GM19324 (cell line): ENCODE measurements at regions not wholly inside any gene's neighbourhood (a gene's known extent, or its start where the extent isn't known, plus 50 kb on each side); places are given as distances from the start of the nearest gene placed in this dataset.
"Not testable (repeated sequence)": the region's sequence is repeated elsewhere in the genome, so short reads cannot be mapped to it uniquely, and the experiment has no call there.

Source experiments
- ATAC-seq: cut with Tn5 transposase; IDR thresholded peaks from one replicate; pipeline ENCODE4 v1.9.1; 2021; ENCODE audit warnings: mild to moderate bottlenecking, moderate library complexity; ENCODE audit not compliant: unreplicated experiment, low FRiP score

DNA sequence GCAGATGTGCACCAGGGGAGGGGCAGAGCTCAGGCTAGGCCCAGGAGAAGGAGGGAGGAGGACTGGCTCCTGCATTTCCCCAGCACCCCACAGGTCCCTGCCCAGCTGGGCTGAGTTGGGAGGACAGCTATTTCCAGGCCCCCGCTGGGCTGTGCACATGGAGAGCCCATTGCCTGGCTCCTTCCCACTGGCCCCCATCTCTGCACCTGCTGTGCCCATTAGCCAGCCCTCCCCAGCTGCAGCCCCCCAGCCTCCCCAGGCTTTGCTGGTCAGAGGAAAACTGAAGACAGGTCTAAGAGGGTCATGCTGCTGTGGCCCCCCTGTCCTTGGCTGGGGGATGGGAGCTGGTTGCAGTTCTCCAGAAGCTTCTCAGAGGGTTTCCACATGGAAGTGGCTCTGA lies 81.8 kb upstream of the SHANK2 start:
- no peak for ATAC-seq

DNA sequence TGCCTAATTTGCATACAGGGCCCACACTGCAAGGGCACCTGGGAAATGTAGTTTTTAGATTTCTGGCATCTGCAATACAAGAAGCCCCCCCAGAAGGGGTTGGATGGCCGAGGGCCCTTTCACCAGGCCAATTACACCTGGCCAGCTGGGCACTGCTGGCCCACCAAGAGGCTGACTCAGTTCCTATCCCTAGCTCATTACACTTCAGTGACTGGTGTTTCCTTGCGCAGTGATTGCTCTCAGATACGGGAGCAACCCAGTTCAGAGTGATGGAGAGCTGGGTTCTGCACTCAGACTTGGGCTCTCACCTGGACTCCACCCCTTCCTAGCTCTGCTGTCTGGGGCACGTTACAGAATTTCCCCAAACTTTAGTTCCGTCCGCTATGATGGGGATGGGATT lies 81.1 kb upstream of the SHANK2 start:
- no peak for ATAC-seq

DNA sequence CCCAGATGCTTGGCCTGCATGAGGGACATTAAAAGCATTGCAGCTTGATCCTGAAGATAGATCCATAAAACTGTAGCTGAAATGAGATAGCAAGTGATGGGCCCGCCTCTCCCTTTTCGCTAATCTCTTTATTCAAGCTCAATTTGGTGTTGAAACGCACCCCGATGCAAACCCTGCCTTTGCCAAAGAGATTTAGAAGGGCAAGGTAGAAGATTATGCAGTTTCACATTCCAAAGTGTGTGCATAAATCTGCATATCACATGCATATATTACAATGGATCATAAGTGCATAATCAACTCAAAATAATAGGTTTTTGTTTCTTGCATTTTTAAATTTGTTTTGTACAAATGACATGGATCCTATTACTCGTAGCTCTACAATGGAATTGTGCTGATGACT lies 80.1 kb upstream of the SHANK2 start:
- ATAC-seq, result no peak

DNA sequence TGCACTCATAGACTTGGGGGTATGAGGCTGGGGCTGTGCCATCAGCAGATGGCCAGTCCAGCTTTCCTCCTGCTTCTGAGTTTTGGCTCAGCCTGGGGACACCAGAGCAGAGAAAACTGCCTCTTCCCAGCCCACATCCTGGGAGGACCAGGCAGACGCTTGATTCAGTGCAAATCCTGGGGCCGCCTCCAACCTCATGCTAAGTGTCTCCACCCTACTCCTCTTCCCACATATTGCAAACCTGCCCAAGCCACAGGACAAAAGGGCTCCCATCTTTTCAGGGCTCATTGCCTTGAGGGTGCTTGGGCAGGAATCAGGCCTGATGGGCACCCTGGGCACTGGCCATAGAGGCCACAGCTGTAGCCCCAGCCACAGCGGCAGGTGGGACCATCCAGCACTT lies 79.7 kb upstream of the SHANK2 start:
- no peak for ATAC-seq

DNA sequence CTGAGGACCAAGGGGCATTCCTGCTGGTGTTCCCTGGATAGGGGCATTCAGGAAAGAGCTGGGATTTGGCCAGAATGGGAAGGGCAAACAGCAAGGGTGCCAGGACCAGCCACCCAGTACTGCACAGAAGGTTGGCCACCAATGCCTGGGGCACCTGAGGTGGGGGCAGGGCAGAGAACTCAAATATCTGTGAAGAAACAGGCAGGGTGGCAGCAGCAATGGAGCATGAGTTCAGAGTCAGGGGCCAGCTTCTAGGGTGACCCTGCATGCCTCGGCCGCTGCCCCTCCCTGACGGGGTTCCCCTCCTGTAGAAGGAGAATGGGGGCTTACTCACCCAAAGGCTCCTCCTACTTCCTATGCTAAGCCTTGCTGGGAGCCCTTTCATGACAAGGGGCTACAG lies 79.3 kb upstream of the SHANK2 start:
- ATAC-seq, result no peak

DNA sequence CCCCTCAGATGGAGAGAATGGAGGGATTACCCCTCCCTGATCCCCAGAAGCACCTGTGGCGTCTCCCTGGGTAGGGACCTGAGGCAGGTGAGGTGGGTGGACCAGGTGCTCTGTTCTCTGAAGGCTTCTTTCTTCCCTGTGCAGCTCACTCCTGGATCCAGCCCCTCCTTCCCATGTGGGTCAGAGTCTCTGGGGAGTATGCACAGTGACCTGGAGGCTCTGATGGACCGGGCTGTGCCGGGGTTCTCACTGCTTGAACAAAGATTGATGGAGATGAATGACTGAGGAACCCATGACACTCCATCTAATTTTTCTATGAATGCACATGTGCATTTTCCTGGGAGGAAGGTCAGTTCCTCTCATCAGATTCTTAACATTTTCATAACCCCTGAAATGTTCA lies 78.6 kb upstream of the SHANK2 start:
- ATAC-seq, result no peak

DNA sequence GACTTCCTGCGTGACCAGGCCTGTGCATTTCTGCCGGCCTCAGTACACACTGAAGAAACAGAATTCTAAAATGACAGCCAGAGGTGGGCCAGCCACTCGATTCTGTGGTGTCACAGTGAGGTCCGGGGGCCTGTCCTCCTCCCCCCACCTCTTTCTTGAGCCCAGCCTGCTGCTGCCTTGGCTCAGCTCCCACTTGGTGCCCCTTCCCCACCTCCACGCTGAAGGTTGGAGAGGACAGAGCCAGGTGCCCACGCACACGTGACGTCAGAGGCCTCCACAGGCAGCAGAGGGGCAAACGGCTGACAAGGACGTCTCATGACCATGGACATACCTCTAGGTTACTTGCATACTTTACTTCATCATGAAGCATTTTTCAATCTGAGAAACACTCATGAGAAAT lies 78.0 kb upstream of the SHANK2 start:
- no peak for ATAC-seq

DNA sequence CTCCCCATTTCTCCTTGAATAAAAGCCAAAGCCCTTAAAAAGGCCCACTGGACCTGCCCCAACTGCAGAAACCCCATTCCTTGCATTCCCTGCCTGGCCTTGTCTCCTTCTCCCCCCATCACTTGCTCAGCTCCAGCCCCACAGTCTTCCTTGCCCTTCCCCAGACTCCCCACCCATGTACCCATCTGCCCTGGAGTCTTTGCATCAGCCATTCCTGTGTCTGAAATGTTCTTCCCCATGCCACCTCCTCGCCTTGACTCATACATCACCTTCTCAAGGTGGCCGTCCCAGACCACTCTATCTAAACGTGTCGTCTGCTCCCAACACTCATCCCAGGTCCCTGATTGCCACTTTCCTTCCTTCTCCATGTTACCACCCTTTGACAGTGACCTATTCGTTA lies 77.4 kb upstream of the SHANK2 start:
- ATAC-seq, result no peak

DNA sequence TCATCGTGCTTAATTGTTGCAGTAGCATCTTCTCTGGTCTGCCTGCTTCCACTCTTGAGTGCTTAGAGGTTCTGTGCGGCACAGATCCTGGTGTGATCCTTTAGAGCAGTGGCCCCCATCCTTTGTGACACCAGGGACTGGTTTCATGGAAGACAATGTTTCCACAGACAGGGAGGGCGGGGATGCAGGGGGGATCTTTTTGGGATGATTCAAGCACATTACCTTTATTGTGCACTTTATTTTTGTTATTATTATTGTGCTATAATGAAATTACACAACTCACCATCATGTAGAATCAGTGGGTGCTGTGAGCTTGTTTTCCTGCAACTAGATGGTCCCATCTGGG lies 76.8 kb upstream of the SHANK2 start:
- no peak for ATAC-seq

DNA sequence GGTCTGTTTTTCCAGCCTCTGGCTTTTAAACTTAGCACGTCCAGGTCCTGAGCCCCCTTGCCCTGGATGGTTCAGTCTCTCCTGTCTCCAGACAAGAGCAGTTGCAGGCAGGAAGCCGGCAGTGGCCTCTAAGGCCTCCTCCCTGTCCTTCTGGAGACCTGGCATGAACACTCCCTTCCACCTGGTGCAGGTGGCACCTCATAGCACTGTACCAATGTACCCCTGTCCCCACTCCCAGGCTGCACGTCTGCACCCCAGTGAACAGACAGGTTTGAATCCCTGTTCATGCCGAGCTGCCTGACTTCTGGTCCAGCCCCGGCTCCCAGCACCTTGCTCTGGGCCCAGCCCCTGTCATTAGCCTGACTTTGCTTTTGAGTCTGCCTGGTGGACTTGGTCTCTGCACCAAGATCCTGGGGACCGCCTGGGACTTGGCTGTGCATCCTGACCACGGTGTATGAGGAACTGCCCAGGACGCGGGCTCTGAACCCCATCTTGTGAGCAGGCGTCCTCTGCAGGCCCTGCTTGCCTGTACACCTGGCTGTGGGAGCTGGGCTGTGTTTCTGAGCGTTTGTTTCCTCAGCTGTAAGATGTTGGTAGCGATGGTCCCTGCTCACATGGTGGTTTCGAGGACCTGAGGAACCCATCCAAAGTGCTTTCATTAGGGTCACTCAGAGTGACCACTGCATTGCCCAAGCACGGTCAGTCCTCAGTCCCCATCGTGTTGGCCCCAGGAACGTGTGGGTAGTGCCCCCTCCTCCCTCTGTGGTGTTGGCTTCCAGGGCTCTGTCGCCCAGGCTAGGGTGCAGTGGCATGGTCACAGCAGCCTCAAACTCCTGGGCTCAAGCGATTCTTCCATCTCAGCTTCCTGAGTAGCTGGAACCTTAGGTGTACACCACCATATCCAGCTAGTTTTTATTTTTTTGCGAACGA lies 75.0 kb upstream of the SHANK2 start:
- no peak for ATAC-seq

DNA sequence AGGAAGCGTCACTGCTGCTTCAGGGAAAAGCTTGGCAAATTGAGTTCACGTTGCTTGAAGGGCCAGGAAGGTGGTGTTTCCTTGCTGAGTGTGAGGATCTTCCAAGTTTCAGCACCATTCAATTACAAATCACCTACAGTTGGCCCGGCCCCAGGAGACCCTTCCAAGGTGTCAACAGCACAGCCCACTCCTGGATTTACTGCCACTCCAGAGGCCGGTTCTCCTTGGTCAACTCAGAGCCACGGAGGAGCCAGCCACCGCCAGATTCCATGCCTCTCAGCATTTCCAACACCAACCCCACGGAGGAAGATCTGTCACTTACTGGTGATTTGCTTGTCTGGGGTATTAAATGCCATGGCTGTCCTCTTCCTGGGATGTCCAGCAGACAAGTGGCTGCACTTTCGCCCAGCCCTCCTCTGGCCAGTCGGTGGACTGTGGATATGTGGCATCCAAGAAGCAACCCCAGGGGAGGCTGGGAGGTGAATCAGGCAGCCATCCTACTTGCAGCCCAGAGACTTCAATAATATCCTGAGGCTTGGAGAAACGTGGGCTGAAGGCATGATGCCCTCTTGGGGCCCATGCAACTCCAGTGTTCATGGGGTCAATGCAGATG lies 74.1 kb upstream of the SHANK2 start:
- no peak for ATAC-seq

DNA sequence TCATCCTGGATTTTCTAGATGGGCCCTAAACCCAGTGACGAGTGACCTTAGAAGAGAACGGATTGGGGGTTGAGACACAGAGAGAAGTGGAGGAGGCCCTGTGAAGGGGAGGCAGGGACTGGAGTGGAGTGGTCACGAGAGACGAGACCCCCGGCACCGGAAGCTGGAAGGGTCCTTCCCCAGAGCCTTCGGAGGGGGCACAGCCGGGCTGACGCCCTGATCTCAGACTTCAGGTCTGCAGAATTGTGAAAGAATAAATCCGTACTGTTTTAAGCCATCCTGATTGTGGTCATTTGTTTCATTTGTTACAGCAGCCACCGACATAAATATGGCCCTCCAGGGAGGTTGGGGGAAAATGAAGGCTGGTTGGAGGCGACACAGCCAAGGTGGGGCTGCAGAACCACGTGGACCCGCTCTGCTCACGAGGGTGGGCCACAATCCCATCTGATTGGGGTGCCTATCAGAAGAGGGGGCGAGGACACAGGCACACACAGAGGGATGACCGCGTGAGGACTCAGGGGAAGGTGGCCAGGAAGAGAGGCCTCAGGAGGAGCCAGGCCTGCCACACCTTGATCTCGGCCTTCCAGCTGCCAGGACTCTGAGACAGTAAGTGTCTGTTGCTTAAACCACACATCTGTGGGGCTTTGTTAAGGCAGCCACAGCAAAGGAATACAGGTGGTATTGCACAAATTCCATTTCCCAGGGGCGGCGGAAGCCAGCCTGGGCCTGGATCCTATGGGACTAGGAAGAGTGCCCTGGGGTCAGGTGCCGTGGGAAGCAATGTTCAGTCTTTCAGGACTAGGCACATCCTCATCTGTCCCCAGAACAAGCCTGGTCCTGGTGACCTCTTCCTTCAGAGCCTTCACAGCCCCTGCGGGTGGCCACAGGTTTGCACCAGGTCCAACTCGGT lies 73.3 kb upstream of the SHANK2 start:
- ATAC-seq, result no peak

DNA sequence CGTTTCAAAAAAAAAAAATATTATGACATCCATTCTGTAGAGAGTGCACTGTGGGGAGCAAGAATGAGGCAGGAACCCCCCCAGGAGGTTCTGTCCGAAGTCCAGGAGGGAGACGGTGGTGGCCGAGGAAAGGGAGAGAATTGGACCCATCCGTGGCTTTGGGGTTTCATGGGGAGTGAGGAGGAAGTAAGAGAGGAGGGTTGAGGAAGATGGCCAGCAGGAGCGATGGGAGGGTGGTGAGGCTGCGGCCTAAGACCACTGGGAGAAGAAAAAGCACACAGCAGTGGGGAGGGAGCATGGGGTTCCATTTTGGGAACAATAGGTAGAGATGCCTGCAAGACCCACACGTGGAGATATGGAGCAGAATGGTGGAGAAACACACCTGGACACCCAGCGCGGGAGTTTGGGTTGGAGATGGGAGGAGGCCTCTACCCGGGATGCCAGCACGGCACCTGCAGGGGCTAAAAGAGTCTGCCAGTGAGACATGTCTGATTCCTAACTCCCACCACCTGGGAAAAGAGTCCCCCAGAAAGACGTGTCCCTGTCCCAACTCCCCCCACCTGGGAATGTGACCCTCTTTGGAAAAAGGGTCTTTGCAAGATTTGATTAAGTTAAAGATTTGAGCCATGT lies 72.5 kb upstream of the SHANK2 start:
- ATAC-seq, result no peak

DNA sequence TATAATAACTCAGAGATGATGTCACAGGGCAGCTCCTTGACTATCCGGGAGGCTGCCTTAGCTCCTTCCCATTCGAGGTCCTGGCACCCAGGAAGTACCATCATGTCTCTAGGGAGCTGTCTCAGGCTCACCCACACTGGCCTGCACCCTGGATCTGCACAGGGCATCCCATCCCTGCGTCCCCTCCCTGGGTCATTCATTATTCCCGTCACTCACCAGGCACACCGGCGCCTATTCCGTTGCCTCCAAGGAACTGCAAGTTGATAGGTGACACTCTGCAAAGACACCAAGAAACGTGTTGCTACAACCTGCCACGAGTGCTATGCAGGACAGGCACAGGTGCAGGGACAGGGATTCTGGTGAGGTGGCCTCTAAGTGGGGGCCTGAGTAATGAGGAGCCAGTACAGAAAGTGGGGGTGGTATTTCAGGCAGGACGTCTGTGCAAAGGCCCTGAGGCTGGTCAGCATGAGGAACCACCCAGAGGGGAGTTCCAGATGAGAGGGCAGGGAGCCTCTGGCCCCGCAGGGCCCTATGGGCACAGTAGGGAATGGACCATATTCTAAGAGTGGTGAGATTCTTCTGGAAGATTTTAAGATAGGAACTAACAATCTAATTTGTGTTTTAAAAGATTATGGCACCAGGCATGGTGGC lies 71.6 kb upstream of the SHANK2 start:
- no peak for ATAC-seq

DNA sequence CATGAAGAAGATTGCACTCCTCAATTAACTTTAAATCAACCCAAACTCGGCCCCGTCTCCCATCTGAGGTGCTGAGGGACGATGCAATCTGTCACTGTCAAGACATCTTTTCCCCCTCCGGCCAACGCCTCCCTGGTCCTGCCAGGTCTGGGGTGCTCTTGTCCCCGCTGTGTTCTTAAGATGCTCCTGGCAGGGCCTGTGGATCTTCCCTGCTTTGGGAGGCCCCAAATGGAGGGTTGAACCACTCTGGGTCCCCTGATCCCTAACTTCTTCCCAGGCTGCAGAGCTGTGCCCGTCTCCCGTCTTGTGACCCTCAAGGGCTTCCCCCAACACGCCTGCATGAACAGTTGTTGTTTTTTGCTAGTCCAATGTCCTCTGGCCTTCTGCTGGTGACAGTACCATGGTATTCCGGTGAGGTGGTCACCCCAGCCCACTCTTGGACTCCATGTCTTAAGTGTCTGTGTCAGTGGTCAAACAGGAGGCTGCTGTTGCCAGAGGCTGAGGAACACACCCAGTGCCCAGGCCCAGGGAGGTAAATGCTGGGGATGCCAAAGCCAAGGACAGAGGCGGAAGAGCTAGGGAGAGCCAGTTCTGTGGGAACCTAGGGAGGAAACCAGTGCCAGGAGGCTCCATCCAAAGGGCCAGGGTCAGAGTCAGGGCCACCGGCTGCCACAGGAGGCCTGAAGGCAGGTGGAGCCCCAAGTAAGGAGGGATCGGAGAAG lies 70.6 kb upstream of the SHANK2 start:
- ATAC-seq, result no peak

DNA sequence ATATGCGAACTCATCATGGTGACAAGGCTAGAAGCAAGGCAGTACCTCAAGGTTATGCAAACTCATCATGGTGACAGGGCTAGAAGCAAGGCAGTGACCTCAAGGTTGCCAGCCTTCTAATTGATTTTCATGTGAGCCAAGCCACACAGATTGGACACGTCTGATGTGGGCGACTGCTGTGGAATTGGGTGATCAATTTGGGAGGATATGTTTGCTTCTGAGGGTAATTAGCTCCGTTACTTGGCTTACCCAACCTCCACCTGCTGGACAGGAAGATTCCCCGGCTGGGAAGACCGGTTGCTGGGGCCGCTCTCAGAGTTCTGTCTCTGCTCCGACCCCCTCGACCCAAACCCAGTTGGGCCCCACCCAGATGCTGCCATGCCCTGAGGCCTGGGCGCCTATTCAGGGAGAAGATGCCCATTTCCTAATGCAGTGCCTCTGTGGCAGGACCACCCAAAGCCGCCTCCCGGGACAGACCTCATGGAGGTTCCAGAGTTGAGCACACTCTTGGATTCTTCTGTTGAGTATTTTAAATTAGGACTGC lies 69.9 kb upstream of the SHANK2 start:
- no peak for ATAC-seq

DNA sequence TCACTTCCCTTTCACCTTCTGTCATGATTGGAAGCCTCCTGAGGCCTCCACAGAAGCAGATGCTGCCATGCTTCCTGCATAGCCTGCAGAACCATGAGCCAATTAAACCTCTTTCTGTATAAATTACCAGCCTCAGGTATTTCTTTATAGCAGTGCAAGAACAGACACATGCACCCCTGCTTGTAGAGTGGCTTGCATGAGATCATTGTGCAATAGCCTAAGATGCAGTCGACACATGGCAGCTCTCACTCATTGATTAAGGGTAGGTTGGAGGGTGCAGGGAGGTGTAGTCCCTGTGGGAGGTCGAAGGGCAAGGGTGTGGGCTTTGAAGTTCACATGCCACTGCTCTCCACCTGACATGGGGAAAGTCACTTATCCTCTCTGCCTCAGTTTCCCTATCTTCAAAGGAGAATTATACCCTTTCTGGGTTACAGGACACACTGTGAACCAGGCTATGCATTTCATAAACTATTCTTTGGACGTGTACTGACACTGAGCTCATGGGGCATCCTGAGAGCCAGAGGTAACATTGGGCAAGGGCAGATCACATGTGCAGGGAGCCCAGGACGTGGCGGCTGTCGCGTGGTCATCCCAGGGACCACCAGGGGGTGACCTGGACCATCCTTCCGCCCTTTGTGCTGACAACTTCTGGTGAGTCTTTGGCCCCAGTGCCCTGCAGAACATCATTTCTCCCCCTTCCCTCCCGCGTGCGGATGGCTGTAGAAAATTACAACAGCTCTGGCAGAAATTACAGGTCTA lies 69.2 kb upstream of the SHANK2 start:
- ATAC-seq, result no peak

DNA sequence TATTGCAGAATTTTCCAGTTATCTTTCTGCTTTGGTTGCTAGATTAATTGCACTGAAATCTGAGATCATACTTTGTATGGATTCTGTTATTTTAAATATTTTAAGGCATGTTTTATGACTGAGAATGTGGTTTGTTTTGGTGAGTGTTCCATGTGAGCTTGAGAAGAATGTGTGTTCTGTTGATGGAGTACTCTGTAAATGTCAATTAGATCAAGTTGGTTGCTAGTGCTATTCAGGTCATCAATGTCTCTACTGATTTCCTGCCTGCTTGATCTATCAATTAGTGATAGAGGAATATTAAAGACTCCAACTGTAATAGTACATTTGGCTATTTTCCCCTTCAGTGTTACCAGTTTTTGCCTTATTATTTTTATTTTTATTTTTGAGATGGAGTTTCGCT lies 64.3 kb upstream of the SHANK2 start:
- no peak for ATAC-seq

DNA sequence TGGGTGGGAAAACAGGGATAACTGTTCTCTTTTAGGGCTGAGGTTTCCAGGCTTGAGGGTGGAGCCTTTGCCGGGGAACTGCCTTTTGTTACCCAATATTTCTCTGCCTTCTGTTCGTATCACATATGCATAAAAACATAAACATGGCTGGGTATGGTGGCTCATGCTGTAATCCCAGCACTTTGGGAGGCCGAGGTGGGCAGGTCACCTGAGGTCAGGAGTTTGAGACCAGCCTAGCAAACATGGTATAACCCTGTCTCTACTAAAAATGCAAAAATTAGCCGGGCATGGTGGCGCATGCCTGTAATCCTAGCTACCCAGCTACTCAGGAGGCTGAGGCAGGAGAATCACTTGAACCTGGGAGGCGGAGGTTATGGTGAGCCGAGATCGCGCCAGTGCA lies 60.2 kb upstream of the SHANK2 start:
- ATAC-seq, result not testable (repeated sequence)
